Kidney epithelial cell (primary cell): ENCODE measurements at regions not wholly inside any gene's neighbourhood (a gene's known extent, or its start where the extent isn't known, plus 50 kb on each side); places are given as distances from the start of the nearest gene placed in this dataset.

Source experiments
- DNase-seq: peaks from one replicate; pipeline ENCODE4 v3.0.0-alpha.2; 2010; ENCODE audit warnings: low read depth
- H3K27me3 ChIP-seq: 2 replicates; pipeline ENCODE4 v1.6.0; 2011; ENCODE audit warnings: low read length; ENCODE audit not compliant: control insufficient read depth, insufficient read depth
- H3K36me3 ChIP-seq: 2 replicates; pipeline ENCODE4 v1.5.1; 2011; ENCODE audit warnings: low read length; ENCODE audit not compliant: control insufficient read depth, insufficient read depth
- H3K4me3 ChIP-seq: 2 replicates; pipeline ENCODE4 v1.5.1; 2011; ENCODE audit warnings: low read depth, mild to moderate bottlenecking, control low read depth, low read length
- CTCF ChIP-seq: IDR thresholded peaks from 2 replicates; pipeline ENCODE4 v1.5.1; 2011; ENCODE audit warnings: mild to moderate bottlenecking, moderate library complexity, low read length, control low read depth, inconsistent platforms; ENCODE audit not compliant: insufficient read depth, poor library complexity, severe bottlenecking

- no peaks in the 10 kb centered on the region for H3K36me3 ChIP-seq
- TF ChIP-seq CTCF: no peak
- H3K4me3 ChIP-seq: no peak overlapping the region
- DNase-seq: no peak
- H3K27me3 ChIP-seq: no peaks in the 10 kb centered on the region
These were observed 621.2 kb upstream of the SLC35B3 start for GRCh38 chr6:9056556-9056955.

DNA sequence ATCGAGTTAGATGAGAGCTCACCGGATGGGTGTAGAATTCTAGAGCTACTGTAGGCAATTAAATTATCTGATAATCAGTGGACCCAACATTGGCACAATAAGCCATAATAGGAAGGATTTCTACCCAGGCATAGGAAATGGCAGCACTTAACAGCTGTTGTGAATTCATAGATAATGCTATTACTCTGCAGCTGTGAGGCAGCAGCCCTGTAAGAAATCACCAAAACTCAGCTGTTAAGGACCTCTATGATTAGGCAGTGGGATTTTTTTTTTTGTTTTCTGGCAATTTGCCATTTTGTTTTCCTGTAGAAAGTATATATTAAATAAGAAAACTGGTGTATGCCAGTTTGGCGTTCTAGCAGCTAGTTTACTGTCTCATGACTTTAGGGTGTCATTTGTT is 609.1 kb upstream of the SLC35B3 start:
- Histone ChIP-seq H3K4me3 (no peak overlapping the region), H3K36me3 (no peaks in the 10 kb centered on the region), H3K27me3 (no peaks in the 10 kb centered on the region)
- TF ChIP-seq CTCF: no peak
- DNase-seq: no peak

- no peaks in the 10 kb centered on the region for H3K36me3 ChIP-seq
- TF ChIP-seq CTCF: no peak
- no peak overlapping the region for H3K4me3 ChIP-seq
- H3K27me3 ChIP-seq: no peaks in the 10 kb centered on the region
- no peak for DNase-seq
These were observed 605.4 kb upstream of the SLC35B3 start for GRCh38 chr6:9040718-9041117.

DNA sequence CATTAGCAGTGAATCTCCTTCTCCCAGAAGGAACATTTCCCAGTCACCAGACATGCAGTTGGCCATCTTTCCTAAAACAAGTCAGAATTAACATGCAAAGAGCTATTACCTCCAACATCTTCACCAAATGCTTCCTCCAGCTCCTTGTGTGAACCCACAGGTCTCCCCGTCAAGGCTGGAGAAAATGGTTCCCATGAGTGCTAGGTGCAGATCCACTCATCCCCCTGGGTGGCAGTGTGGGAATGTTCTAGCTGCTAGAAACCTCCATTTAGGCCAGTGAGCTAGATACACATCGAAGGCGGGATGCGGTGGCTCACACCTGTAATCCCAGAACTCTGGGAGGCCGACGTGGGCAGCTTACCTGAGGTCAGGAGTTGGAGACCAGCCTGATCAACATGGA is 603.9 kb upstream of the SLC35B3 start:
- DNase-seq: no peak

GRCh38 chr6:9028086-9028485 is 592.7 kb upstream of the SLC35B3 start:
- no peaks in the 10 kb centered on the region for H3K36me3 ChIP-seq
- TF ChIP-seq CTCF: no peak
- H3K27me3 ChIP-seq: no peaks in the 10 kb centered on the region
- no peak overlapping the region for H3K4me3 ChIP-seq
- DNase-seq: no peak

More for the DNA sequence above, 603.9 kb upstream of the SLC35B3 start:
- Histone ChIP-seq H3K4me3 (no peak overlapping the region), H3K27me3 (no peaks in the 10 kb centered on the region), H3K36me3 (no peaks in the 10 kb centered on the region)
- TF ChIP-seq CTCF: no peak

DNA sequence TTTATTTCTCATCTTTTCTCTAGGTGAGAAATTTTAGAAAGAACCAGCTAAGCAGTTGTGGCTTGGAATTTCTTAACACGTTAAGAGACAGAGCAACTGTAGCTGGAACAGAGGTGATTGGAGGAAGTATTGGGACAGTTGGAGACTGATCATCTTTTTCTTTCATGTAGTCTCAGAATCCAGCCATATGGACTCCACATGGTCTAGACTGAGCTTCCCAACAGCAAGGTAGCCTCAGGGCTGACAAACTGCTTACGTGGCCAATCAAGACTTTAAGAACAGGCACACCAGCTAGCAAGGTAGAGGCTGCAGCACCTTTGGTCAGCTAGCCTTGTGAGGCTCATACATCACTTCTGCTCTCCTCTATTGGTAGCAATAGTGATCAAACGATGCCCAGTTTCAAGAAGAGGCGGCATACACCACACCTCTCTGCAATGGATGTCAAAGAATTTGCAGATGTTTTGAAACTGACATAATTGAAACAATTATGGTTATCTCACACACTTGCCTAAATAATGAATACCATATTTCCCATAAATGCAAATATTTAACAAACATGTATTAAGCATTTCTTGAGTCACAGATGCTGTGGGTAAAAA is 590.5 kb upstream of the SLC35B3 start:
- no peak overlapping the region for H3K4me3 ChIP-seq
- DNase-seq: no peak
- no peak for TF ChIP-seq CTCF
- no peaks in the 10 kb centered on the region for H3K27me3 ChIP-seq
- H3K36me3 ChIP-seq: no peaks in the 10 kb centered on the region
